RCC 7860 (cell line): ENCODE measurements at regions not wholly inside any gene's neighbourhood (a gene's known extent, or its start where the extent isn't known, plus 50 kb on each side); places are given as distances from the start of the nearest gene placed in this dataset.

Experiments used
- DNase-seq: peaks from one replicate; pipeline ENCODE4 v3.0.0-alpha.2; 2015; ENCODE audit warnings: low spot score
- FAIRE-seq: peaks from 2 replicates; lab custom pipeline; 2012; peaks lifted over from hg19 to GRCh38; lab: Jason Lieb, UNC

DNA sequence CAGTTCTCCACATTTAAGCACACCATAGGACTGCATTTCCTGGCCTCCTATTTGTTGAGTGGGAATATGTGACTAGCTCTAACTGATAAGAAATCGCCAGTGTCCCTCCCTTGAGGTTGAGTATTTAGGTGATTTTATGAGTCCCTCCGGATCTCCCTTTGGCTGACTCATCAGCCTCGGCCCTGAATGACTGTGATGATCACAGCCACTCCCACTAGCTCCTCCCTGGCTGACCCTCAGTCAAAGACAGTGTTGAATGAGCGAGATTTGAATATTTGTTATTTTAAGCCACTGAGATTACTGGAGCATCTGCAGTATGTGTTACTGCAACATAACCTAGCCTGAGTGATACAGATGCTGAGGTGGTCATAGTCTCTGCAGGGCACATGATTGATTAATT, 515.3 kb downstream of the EPHB1 start:
- FAIRE-seq = no peak
- no peak for DNase-seq

DNA sequence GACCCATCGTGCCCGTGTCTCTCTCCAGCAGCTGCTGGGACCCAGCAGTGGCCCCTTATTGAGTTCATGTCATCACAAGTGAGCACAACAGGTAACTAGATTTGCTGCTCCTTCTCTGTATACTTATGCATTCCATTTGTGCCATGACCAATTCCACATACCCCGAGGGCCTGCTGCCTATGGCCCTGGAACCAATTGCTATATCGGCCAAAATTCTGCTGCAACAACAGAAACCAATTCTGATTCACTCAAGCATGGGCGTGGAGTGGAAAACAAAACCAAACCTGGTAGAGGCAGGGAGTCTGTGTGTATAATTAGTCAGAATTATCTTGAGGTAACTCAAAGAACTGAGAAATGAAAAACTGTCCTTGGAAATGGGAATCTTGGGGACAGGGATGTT, 516.6 kb downstream of the EPHB1 start:
- no peak for DNase-seq
- FAIRE-seq = no peak

DNA sequence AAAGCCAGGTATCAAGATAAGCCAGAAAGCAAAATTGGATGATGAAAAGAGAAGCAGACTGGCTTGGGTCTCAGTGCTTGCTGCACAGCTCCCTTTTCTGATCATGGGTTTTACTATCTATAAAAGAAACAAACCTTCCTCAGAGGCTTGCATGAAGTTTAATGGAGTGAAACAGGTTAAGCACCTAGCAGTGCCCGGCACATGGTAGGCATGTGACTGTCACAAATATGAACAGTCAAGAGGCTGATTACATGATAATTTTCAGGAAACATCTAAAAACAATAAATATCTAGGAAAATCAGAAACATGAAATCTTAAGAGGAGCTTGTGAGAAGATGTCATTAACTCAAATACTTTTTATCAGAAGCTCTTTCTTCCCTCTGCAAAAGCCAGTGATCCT, 519.2 kb downstream of the EPHB1 start:
- no peak for FAIRE-seq
- DNase-seq = no peak

DNA sequence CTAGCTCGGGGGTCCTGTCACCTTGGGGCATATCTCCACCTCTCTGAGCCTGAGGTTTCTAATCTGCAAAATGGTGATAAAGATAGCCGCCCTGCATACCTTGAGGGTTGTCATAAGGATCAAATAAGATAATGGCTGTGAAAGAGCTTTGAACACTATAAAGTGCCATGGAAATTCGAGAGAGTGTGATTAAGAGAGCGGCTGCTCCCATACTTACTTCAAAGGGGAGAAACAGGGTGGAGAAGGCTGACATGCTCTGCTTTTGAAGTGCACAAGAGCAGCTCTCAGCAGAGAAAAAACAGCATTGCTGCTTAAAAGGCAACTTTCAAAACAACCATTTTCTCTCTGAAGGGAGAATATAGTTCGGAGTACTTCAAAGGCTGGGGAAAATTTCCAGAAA, 529.2 kb downstream of the EPHB1 start:
- DNase-seq (no peak), FAIRE-seq (no peak)

DNA sequence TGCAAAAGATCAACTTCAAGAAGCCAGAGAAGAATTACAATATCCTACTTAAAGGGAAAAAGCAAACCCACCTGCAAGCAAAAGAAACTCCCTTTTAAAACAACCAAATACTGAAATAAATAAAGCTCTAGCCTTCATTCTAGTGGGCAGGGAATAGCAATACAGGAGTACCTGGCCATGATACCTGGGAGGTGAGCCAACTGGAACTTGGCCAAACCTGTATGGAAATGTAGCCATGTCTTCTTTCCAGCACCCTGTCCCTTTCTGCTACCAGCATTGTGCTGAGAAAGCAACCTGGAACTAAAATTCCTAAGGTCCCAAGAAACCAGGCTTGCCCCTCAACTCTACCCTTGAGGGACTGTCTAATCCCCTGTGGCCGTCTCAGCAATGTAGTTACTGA, 530.0 kb downstream of the EPHB1 start:
- FAIRE-seq (no peak), DNase-seq (no peak)

DNA sequence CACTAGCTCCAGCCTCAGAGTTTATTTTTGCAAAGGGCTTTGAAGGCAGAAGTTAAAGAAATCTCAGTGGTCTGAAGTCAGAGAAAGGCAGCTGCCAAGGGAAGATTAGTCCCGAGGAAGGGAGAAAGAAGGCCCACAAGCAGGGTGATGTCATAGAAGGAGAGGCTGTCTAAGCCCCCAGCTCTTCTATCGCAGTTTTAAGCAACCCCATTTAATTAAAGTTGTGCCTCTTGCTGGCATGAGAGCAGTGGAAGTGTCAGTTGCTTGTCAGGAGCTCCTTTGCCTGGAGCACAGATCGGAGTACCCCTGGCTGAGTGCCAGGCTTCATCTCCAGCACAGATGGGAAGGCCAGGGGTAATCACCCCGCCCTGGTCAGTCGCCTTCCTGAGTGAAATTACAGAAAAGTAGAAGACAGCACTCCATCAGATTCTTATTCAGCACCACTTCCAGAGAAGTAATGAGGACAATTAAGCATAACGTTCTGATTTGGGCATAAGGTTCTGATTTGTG, 530.7 kb downstream of the EPHB1 start:
- FAIRE-seq = no peak
- DNase-seq = no peak

DNA sequence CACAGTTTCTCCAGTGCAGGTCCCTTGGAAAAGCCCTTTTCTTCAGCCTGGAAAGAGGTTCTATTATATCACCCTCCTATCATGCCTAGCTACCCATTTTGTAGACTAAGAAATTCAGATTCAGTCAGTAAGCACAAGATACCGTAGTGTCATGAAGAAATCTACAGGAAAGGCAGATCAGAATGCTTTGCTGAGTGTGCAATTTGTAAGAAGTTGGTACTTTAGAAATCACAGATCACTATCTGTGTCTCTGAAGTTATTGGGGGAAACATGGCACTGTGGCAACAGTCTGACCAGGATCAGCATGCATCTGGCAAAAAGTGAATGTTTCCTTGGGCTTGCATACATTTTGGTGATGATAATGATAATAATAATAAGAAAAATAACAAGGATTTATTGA, 531.8 kb downstream of the EPHB1 start:
- FAIRE-seq (no peak), DNase-seq (no peak)

DNA sequence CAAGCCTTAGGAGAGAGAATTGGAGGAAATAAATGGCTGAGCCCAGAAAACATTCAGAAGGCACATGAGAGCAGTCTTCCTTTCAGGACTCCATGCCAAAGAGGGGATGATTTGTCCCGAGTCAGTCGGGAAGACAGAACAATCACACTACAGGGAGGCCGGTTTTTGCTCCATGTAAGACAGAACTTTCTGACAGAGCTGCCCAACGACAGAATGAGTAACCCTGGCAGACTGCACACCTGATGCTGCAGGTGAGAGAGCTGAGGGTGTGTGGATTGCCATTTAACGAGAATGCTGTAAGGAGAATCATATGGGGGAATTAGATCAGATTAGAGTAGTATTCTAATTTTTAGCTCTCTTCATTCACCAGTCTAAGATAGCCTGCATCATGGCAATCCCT, 533.0 kb downstream of the EPHB1 start:
- DNase-seq = no peak
- no peak for FAIRE-seq

DNA sequence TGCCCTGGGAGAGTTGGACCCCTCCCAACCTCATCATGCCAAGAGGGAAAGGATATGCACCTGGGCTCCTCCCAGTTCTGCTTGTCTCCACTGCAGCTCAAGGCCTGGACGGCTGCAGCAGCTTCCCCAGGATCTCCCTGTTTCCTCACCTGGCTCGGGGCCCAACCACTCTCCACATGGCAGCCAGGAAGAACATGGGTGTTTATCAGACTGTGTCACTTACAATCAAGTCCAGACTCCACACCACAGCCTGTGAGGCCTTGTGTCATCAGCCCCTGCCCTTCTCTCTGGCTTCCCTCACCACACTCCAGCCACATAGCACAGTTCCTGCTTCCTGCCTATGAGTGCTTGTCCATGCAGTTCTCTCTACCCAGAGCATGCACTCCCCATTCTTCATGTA, 534.4 kb downstream of the EPHB1 start:
- DNase-seq = no peak
- no peak for FAIRE-seq

DNA sequence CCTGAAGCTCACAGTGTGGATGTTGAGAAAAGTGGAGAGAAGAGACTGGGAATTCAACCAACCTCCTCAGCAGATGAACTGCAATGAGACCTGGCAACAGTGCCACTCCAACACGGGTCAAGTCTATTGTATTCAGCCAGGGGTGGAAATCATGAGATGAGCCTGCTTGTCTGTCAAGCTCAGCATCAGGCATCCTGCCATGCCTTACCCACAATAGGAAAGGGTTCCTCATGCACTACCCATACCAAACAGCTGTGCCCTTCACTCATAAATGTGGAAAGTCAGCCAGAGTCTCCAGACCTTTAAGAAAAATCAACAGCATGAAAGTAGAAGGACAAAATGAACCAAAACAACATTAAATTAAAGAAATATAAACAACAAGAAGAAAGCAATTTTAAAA, 542.1 kb downstream of the EPHB1 start:
- DNase-seq = no peak

DNA sequence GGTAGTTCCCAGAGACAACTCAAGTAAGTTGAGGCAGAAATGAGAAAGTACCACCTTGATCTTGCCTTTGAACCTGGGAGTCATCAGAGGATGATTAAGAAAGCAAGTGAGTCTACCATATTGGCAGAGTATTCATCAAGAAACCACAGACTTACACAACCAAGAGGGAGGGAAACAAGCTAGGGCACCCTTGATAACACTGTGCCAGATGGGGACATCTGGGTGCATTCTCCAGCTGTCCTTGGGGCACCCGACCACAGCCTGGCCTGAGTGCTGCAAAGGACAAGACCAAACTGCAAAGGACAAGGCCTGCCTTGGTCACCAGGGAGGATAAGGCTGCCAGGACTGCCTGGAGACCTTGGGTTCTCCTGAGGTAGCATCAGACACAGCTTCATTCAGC, 553.6 kb downstream of the EPHB1 start:
- no peak for FAIRE-seq
- DNase-seq = no peak

More for the DNA sequence above, 542.1 kb downstream of the EPHB1 start:
- no peak for FAIRE-seq

DNA sequence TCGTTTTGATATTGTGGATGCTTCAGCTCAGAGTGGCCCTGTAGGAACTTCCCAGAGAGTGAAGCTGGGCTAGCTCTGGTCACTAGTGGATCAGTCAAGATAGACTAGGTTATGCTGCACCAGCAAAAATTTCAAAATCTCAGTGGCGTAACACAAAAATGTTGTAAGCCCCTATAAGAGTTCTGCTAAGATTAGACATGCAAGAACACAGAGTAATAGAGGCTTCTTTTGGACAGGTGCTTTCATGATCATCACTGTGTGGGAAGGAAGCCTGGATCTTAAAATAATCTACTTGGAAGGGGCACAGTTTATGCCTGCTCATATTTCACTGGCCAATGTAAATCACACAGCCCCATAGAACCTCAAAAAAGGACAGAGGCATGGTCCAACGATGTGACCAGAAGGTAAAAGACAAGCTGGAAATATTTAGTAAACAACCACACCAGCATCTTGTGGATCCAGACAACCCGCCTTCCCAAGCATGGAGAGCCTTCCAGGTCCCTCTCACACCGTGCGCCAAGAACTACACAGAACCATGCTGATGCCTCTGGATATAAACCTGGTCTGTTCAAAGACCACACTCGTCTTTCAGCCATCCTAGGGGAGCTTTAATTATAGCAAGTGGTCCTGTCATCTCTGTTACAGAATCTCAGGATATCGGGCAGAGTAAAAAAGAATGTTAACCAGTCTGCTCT, 554.3 kb downstream of the EPHB1 start:
- DNase-seq = no peak
- no peak for FAIRE-seq

DNA sequence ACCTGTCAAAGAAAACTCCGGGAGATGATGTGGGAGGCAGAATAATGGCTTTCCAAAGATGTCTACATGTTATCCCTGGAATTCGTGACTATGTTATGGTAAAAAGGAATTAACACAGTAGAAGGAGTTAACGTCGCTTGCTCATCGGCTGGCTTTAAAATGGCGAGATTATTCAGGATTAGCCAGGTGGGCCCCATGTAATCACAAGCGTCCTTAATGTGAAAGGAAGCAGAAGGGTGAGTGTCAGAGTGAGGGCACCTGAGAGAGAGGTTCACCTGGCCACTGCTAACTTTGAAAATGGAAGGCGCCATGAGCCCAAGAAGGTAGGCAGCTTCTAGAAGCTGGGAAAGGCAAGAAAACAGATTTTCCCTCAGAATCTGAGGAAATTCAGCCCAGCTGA, 557.2 kb downstream of the EPHB1 start:
- no peak for FAIRE-seq
- no peak for DNase-seq

DNA sequence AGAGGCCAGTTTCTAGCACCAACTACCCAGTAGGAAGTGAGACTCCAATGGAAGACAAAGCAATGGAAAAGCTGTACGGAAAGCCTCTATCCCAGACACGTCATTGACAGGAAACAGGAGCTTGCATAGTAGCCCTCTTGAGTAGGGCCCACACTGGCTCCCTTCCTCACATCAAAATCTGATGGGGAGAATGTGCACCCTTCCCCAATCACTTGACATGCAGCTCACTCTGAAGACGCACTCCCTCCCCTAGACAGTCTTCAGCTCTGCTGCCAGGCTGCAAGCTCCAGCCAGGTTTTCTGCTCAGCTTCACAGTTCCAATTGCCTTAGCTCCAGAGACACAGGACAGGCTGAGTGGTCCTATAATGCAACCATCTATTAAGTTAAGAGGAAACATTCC, 567.8 kb downstream of the EPHB1 start:
- no peak for FAIRE-seq
- DNase-seq = no peak

DNA sequence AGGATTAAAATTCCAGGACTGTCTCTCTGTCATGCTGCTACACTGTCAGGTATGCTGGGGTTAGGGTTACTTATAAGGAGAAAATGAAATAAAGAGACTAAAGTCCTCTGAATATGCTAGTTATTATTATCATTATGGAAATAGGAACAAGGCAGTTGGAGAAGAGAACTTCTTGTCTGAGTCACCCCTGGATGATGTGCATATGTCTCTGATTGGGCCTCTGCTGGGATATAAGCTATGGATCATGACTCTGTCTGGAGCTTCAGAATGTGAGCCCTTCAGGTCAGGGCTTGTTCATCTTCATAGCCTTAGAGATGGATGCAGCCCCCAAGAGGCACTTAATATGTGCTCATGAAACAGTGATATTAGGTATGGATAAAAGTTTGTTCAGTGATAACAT, 569.6 kb downstream of the EPHB1 start:
- no peak for FAIRE-seq
- no peak for DNase-seq

DNA sequence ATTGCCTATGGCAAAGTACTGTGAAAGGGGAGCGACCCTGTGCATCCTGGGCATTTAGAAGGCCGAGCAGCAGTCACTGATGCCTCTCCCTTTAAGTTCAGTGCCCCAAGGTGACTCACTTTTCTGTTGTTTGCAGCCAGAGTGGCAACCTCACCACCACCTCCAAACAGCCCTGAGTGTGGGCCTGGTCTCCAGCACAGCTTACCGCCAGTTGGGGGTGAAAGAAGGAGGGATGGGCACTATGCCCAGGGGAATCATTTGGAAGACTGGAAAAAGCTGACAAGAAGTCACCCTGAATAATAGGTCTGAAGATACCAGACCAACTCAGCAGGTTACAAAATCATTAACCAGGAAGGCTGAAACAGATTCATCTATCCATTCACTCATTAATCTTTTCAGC, 571.8 kb downstream of the EPHB1 start:
- FAIRE-seq = no peak

DNA sequence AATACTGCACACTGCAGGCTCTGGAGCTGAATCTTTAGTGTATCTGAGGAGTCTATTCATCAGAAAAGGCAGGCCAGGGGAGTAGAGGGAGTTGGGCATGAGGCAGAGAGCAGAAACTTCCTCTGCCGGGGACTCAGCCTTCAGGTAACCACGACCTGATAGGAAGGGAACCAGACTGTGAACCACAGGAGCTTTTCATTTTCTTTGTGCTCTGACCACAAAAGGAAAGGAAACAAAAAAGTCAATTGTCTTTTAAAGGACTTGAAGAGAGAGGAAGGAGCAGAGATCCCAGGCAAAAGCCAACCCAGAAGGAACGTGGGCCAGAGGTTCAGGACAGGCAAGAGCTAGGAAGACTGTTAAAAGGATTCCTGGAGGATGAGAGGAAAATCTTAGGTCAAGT, 573.3 kb downstream of the EPHB1 start:
- DNase-seq = no peak
- FAIRE-seq = no peak

More for the DNA sequence above, 571.8 kb downstream of the EPHB1 start:
- no peak for DNase-seq

DNA sequence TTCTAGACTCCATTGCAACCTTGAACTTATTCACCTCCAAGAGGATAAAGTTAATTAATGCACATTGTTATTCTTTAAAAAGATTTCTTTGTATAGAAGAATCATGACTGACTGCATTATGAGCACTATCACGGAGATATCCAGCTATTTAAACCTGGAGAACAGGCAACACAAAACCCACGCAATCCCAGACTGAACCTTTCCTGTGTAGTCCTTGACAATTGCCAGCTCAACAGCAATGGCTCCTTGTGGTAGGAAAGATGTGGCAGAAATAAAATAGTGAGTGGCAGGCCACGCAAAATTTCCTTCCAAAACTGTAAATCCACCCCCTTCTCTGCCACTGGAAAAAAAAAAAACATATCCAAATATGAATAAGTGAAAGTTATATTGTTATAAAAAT, 573.7 kb downstream of the EPHB1 start:
- DNase-seq (no peak), FAIRE-seq (no peak)

DNA sequence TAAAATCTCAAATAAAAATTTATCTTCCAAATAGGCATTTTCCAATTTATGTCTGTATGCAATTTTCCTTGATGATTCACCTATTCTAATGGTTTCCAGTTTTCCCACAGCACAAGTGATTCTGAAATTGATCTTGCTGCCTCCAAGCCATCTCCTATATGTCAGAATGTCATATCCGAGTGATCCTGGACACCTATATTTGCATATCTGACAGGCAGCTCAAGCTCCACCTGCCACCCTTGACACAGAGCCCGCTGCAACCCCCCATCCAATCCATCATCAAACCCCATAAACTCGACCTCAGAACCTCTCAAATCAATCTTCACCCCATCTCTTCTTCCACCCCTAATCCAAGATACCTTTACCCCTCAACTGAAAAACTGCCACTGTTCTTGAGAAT, 579.5 kb downstream of the EPHB1 start:
- DNase-seq = no peak
- no peak for FAIRE-seq

DNA sequence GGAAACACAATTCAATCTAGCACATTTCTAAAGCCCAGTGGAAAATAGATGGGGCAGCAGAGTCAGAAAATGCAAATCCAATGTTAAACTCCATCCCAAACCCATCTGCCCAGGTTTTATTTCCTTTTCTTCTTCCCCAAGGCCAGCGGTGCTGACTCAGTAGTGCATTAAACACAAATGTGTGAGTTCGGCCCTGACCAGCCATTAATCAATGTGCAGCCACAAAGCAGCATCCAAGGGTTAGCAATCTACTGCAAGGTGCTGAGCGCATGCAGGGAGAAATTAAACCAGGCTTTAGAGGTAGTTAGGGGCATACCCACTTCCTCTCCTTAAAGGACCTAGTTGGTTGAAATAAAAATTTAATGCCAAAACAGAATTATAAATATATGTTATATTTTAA, 583.3 kb upstream of the PPP2R3A start:
- FAIRE-seq (no peak), DNase-seq (no peak)

DNA sequence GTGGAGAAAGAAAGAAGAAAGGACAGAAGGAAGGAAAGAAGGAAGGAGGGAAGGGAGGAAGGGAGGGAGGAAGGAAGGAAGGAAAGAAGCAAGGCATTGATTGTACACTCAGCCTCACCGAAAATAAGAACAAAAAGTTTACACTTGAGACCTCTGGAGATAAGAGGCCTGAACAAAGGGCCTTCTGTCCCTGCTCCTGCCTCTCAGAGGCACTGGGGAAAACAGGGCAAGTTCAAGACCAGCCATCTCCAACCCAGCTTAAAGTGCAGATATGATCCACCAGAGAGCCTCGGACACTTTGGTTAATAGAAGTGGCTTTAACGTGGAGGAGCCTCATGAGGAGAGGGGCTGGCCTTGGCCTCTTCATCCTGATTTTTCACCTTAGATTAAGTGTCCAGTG, 582.9 kb upstream of the PPP2R3A start:
- DNase-seq (no peak), FAIRE-seq (no peak)

DNA sequence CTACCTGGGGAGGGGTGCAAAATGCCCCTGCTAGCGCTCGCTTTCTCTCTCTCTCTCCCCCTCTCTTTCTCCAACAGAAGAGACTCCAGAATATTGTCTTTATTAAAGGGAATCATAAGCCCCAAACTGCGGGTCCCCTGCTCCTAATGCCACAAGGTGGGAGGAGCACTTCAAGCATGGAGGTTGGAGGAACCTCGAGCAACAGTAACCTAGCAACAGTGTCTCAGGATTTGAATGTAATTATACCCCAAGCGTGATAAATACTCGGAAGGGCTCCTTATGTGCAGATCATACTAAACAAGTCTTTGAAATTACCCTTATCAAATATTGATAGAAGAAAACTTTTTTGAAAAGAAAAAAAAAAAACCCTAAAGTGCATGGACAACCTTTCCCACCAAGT, 582.2 kb upstream of the PPP2R3A start:
- no peak for FAIRE-seq
- no peak for DNase-seq

DNA sequence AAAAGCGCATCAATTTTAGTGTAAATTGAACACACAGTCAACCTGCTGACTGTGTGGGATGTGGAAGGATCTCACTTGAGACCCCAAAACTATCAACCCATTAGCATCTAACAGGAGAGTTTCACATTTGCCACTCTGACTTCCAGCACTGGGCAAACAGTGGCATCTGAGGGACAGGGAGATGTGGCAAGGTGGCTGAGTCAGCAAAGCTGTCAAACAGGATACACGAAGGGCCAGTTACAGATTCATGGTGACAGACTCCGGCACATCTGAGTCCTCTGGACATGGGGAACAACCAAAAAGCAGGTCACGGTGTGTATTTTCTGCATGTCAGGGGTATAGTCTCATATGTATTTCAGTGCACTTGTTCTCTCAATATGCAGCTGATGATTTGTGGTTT, 573.4 kb upstream of the PPP2R3A start:
- no peak for FAIRE-seq
- no peak for DNase-seq
